B cell (primary cell): ENCODE measurements at regions not wholly inside any gene's neighbourhood (a gene's known extent, or its start where the extent isn't known, plus 50 kb on each side); places are given as distances from the start of the nearest gene placed in this dataset.

Experiments
- CTCF ChIP-seq: fragments of 200-600 bp; IDR thresholded peaks from one replicate; pipeline ENCODE4 v1.8.0; 2022; ENCODE audit warnings: antibody characterized with exemption, mild to moderate bottlenecking
- EZH2 ChIP-seq: IDR thresholded peaks from 2 replicates; pipeline ENCODE4 v1.6.1; 2012; ENCODE audit warnings: borderline replicate concordance, low read depth, mild to moderate bottlenecking, moderate library complexity, low read length; ENCODE audit not compliant: insufficient read depth, poor library complexity, severe bottlenecking

- TF ChIP-seq CTCF (no peak), EZH2 (no peak)
These were observed 1458.7 kb downstream of the CDH11 start for GRCh38 chr16:63663155-63663554.
